ENCODE measurements at regions not wholly inside any gene's neighbourhood (a gene's known extent, or its start where the extent isn't known, plus 50 kb on each side); places are given as distances from the start of the nearest gene placed in this dataset.

DNA sequence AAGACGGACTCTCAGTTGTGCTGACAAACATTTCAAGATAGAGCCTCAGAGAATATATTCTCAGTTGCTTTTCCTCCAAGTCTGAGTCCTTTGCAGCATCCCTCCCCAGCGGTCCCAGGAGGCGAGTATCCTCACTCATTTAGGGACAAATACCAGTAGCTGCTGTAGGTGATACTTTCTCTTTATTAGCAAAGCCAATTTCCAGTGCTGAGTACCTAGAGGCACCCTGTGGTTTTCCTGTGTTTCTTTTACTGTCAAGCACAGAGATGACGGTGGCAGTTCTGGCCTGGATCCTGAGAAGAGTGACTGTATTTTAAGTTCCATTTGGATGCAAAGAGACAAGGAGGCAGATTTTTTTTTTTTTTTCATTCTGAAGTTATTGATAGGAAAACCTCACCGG is 1058.4 kb downstream of the SORCS3 start:
- TF ChIP-seq, protein P1, sequence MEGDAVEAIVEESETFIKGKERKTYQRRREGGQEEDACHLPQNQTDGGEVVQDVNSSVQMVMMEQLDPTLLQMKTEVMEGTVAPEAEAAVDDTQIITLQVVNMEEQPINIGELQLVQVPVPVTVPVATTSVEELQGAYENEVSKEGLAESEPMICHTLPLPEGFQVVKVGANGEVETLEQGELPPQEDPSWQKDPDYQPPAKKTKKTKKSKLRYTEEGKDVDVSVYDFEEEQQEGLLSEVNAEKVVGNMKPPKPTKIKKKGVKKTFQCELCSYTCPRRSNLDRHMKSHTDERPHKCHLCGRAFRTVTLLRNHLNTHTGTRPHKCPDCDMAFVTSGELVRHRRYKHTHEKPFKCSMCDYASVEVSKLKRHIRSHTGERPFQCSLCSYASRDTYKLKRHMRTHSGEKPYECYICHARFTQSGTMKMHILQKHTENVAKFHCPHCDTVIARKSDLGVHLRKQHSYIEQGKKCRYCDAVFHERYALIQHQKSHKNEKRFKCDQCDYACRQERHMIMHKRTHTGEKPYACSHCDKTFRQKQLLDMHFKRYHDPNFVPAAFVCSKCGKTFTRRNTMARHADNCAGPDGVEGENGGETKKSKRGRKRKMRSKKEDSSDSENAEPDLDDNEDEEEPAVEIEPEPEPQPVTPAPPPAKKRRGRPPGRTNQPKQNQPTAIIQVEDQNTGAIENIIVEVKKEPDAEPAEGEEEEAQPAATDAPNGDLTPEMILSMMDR (IDR thresholded peaks at IDR 0.05): no peak
- no peak for TF ChIP-seq ZFX (IDR thresholded peaks at IDR 0.05; ENCODE audit: borderline replicate concordance)

All from 22Rv1 (cell line).